AG04450 (cell line): ENCODE measurements at regions not wholly inside any gene's neighbourhood (a gene's known extent, or its start where the extent isn't known, plus 50 kb on each side); places are given as distances from the start of the nearest gene placed in this dataset.
"Not testable (repeated sequence)": the region's sequence is repeated elsewhere in the genome, so short reads cannot be mapped to it uniquely, and the experiment has no call there.

Experiments
- CTCF ChIA-PET: fragments of 300-600, 350-600 bp; formaldehyde crosslinking; extraction: SDS; loops from one replicate; lab custom pipeline; 2022; ENCODE audit warnings: antibody characterized with exemption, inconsistent platforms; lab: Charles Lee
- POLR2A ChIA-PET: fragments of 350-600 bp; formaldehyde crosslinking; extraction: SDS; loops from one replicate; lab custom pipeline; 2021; ENCODE audit warnings: antibody characterized with exemption, inconsistent platforms; lab: Yijun Ruan, JAX
- DNase-seq: peaks from one replicate; pipeline ENCODE4 v3.0.0-alpha.2; 2011; ENCODE audit warnings: low read depth, low spot score
- H3K27ac ChIP-seq: one replicate; pipeline ENCODE4 v1.5.1; 2012; ENCODE audit warnings: low read depth, low read length, control low read depth
- H3K27me3 ChIP-seq: one replicate; pipeline ENCODE4 v1.6.0; 2012; ENCODE audit warnings: low read length; ENCODE audit not compliant: control insufficient read depth, insufficient read depth
- H3K4me3 ChIP-seq: 2 replicates; pipeline ENCODE4 v1.5.1; 2011; ENCODE audit warnings: mild to moderate bottlenecking, low read depth, low read length, control low read depth
- H3K9me3 ChIP-seq: 2 replicates; pipeline ENCODE4 v1.5.1; 2012; ENCODE audit warnings: low read length; ENCODE audit not compliant: control insufficient read depth, insufficient read depth
- TF ChIP-seq, protein P1 (sequence below): IDR thresholded peaks from 2 replicates; pipeline ENCODE4 v1.5.1; 2011; ENCODE audit warnings: low read depth, low read length, control low read depth, inconsistent platforms

DNA sequence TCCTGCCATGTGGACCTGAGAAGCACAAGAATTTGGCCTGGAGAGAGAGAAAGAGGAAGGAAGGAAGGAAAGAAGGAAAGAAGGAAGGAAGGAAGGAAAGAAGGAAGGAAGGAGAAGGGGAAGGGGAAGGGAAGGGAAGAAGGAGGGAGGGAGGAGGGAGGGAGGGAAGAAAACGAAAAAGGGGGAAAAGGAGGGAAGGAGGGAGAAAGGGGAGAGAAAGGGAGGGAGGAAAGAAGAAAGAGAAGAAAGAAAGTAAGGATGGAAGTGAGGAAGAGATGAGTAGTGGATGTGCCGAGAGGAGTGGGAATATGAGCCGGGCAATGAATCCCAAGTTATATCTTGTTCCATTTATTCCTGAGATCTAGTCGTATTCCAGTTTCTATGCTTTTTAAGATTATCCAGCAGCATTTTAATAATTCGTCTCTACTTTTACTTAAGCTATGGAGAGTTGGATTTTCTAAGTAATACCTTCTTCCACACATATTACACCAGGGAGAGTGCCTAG lies 247.8 kb downstream of the TDRD15 start:
- CTCF ChIA-PET, result no interaction called here
- DNase-seq, result no peak
- POLR2A ChIA-PET, result no interaction called here

DNA sequence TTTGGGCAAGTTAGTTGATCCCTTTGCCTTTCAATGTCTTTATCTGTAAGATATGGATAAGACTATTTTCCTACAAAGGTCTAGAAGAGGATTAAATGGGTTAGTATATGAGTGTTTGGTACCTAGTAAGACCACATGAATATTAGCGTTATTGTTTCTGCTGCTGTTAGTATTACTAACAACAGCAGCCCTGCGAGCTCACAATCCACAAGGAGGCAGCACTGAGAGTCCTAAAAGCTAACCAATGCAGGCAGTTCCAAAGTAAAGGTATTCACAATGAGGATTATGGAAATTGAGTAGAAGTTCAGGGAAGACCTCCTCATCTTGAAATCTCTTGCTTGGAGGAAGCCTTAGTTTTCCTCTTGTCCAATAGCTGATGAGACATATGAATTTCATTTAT lies 248.9 kb downstream of the TDRD15 start:
- Histone ChIP-seq H3K27ac (no peak overlapping the region), H3K4me3 (no peak overlapping the region), H3K27me3 (no peaks in the 10 kb centered on the region), H3K9me3 (no peaks in the 10 kb centered on the region; the same call in 1 of the 2 replicates)
- DNase-seq, result no peak
- TF ChIP-seq, protein P1, sequence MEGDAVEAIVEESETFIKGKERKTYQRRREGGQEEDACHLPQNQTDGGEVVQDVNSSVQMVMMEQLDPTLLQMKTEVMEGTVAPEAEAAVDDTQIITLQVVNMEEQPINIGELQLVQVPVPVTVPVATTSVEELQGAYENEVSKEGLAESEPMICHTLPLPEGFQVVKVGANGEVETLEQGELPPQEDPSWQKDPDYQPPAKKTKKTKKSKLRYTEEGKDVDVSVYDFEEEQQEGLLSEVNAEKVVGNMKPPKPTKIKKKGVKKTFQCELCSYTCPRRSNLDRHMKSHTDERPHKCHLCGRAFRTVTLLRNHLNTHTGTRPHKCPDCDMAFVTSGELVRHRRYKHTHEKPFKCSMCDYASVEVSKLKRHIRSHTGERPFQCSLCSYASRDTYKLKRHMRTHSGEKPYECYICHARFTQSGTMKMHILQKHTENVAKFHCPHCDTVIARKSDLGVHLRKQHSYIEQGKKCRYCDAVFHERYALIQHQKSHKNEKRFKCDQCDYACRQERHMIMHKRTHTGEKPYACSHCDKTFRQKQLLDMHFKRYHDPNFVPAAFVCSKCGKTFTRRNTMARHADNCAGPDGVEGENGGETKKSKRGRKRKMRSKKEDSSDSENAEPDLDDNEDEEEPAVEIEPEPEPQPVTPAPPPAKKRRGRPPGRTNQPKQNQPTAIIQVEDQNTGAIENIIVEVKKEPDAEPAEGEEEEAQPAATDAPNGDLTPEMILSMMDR, result peak; percentile 43
- CTCF ChIA-PET, result interaction anchor here (0.7 to 1.1 kb wide), 2 partner anchors 9 to 64 kb away, joined by 3 read pairs; no protein-coding TSS in a partner anchor
- POLR2A ChIA-PET, result no interaction called here

More for the DNA sequence above, 247.8 kb downstream of the TDRD15 start:
- Histone ChIP-seq H3K27ac (no peak overlapping the region), H3K27me3 (no peaks in the 10 kb centered on the region), H3K4me3 (no peak overlapping the region), H3K9me3 (no peaks in the 10 kb centered on the region; the same call in 1 of the 2 replicates)
- TF ChIP-seq, protein P1, result no peak

DNA sequence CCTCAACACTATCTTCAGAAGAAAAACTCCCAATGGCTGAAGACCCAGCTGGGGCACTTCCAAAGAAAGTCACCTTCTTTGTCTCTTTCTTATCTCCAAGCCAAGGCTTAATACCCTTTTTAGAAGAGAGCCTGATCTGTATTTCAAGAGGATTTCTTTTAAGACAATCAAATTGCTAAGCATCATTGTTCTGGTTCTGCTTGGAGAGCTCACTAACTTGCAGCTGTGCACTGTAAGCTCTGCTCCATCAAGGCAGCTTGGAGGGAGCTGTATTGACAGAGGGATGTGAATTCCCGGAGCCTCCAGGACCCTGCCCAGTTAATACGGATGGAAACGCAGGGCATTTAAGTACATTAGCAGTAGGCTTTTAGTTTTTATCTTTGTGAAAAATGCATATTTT lies 253.1 kb downstream of the TDRD15 start:
- POLR2A ChIA-PET, result no interaction called here
- no peak for DNase-seq
- TF ChIP-seq, protein P1, result no peak
- Histone ChIP-seq H3K9me3 (no peaks in the 10 kb centered on the region; the same call in 1 of the 2 replicates), H3K27ac (no peak overlapping the region), H3K27me3 (no peaks in the 10 kb centered on the region), H3K4me3 (no peak overlapping the region)
- CTCF ChIA-PET, result no interaction called here

DNA sequence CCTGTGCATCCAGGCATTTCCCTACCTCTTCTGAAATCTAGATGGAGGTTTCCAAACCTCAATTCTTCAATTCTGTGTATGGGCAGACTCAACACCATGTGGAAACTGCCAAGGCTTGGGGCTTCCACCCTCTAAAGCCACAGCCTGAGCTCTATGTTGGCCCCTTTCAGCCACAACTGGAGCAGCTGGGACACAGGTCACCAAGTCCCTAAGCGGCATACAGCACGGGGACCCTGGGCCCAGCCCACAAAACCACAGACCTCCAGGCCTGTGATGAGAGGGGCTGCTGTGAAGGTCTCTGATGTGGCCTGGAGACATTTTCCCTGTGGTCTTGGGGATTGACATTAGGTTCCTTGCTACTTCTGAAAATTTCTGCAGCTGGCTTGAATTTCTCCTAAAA lies 255.4 kb downstream of the TDRD15 start:
- Histone ChIP-seq H3K27me3 (no peaks in the 10 kb centered on the region), H3K9me3 (no peaks in the 10 kb centered on the region; the same call in 1 of the 2 replicates), H3K4me3 (no peak overlapping the region), H3K27ac (no peak overlapping the region)
- CTCF ChIA-PET, result no interaction called here
- POLR2A ChIA-PET, result no interaction called here
- TF ChIP-seq, protein P1, result no peak
- DNase-seq, result no peak

DNA sequence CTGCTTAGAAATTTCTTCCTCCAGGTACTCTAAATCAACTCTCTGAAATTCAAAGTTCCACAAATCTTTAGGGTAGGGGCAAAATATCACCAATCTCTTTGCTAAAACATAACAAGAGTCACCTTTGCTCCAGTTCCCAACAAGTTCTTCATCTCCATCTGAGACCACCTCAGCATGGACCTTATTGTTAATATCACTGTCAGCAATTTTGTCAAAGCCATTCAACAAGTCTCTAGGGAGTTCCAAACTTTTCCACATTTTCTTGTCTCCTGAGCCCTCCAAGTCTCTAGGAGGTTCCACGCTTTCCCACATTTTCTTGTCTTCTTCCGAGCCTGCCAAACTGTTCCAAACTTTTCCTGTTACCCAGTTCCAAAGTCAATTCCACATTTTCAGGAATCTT lies 255.9 kb downstream of the TDRD15 start:
- H3K27me3 ChIP-seq, POLR2A ChIA-PET, H3K27ac ChIP-seq, DNase-seq, H3K4me3 ChIP-seq, CTCF ChIA-PET, H3K9me3 ChIP-seq: not testable (repeated sequence)
